Natural killer cell (primary cell): ENCODE measurements at regions not wholly inside any gene's neighbourhood (a gene's known extent, or its start where the extent isn't known, plus 50 kb on each side); places are given as distances from the start of the nearest gene placed in this dataset.

ENCODE experiments used
- ATAC-seq, 3 donors: fragments of 150-1000 bp in 2 of 3; fragments of 200-7000 bp in 1 of 3; cut with Tn5 transposase; 1 replicate in 1 of 3; 2 replicates in 2 of 3; pipeline ENCODE4 v1.10.0; 2021; ENCODE audit warnings: mild to moderate bottlenecking in 2 of 3, moderate library complexity in 2 of 3
- DNase-seq, 2 donors: peaks; one replicate each; pipeline versions ENCODE4 v3.0.0 to v3.0.0-alpha.2; 2013 to 2021; ENCODE audit warnings: mixed read lengths in 1 of 2
- H3K27ac ChIP-seq: one replicate; pipeline ENCODE4 v1.5.1; 2013; ENCODE audit warnings: mild to moderate bottlenecking, low read length
- H3K27me3 ChIP-seq: one replicate; pipeline ENCODE4 v1.6.1; 2013; ENCODE audit warnings: low read length; ENCODE audit not compliant: control insufficient read depth, insufficient read depth
- H3K36me3 ChIP-seq: one replicate; pipeline ENCODE4 v1.6.1; 2013; ENCODE audit warnings: low read length; ENCODE audit not compliant: control insufficient read depth, insufficient read depth
- H3K4me1 ChIP-seq: one replicate; pipeline ENCODE4 v1.6.1; 2013; ENCODE audit warnings: low read length; ENCODE audit not compliant: control insufficient read depth, insufficient read depth
- H3K4me3 ChIP-seq: one replicate; pipeline ENCODE4 v1.5.1; 2013; ENCODE audit warnings: low read length
- H3K9me3 ChIP-seq: one replicate; pipeline ENCODE4 v1.6.1; 2013; ENCODE audit warnings: low read length; ENCODE audit not compliant: control insufficient read depth, insufficient read depth
- H3K27ac Mint-ChIP-seq, 2 donors: one replicate each; pipeline ENCODE4 v1.8.0; 2022; ENCODE audit warnings: mild to moderate bottlenecking in 2 of 2, mixed read lengths in 2 of 2, moderate library complexity in 1 of 2
- H3K27me3 Mint-ChIP-seq, 2 donors: one replicate each; pipeline ENCODE4 v1.8.0; 2022; ENCODE audit warnings: low read depth in 2 of 2, mixed read lengths in 2 of 2
- H3K36me3 Mint-ChIP-seq: one replicate; pipeline ENCODE4 v1.8.0; 2022; ENCODE audit warnings: mixed read lengths
- H3K4me1 Mint-ChIP-seq, 2 donors: one replicate each; pipeline ENCODE4 v1.8.0; 2022; ENCODE audit warnings: mixed read lengths in 2 of 2
- H3K4me3 Mint-ChIP-seq: one replicate; pipeline ENCODE4 v1.8.0; 2022; ENCODE audit warnings: mild to moderate bottlenecking, moderate library complexity, mixed read lengths
- H3K9me3 Mint-ChIP-seq, 2 donors: one replicate each; pipeline ENCODE4 v1.8.0; 2022; ENCODE audit warnings: mixed read lengths in 2 of 2
- WGBS: methylation state at CpG from one replicate; pipeline ENCODE4 v1.1.7; 2013; ENCODE audit warnings: missing lambda C conversion rate; ENCODE audit not compliant: insufficient coverage; 5-methylcytosine and 5-hydroxymethylcytosine counted together
- intact Hi-C: fragments of 100-400 bp; cut with micrococcal nuclease; formaldehyde crosslinking; loops from one replicate; pipeline ENCODE4 v1.14.2; 2022
- TF ChIP-seq, protein P1 (sequence below): fragments of 200-600 bp; IDR thresholded peaks from one replicate; pipeline ENCODE4 v1.8.0; 2022; ENCODE audit warnings: antibody characterized with exemption

DNA sequence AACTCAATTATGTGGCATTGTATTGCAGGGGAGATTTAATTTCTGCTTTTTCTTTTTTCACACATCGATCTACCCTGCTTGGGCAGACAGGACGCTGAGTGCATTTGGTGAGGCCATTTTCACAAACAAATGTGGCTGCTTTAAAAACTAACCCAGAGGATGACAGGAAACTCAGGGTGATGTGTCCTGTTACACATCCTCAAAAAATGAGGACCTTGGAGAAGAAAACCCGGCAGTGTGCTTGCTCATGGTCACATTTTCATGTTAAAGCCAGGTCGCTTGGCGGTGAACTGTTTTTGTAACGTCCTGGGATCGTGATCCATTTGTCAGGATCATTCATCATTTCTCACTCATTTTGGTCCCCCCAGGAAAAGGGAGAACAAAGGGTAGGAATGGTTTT, 478.3 kb upstream of the ADAMTS16 start:
- no peak overlapping the region for H3K27ac Mint-ChIP-seq
- TF ChIP-seq, protein P1, sequence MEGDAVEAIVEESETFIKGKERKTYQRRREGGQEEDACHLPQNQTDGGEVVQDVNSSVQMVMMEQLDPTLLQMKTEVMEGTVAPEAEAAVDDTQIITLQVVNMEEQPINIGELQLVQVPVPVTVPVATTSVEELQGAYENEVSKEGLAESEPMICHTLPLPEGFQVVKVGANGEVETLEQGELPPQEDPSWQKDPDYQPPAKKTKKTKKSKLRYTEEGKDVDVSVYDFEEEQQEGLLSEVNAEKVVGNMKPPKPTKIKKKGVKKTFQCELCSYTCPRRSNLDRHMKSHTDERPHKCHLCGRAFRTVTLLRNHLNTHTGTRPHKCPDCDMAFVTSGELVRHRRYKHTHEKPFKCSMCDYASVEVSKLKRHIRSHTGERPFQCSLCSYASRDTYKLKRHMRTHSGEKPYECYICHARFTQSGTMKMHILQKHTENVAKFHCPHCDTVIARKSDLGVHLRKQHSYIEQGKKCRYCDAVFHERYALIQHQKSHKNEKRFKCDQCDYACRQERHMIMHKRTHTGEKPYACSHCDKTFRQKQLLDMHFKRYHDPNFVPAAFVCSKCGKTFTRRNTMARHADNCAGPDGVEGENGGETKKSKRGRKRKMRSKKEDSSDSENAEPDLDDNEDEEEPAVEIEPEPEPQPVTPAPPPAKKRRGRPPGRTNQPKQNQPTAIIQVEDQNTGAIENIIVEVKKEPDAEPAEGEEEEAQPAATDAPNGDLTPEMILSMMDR, result no peak
- intact Hi-C loops, result no loop called here
- H3K27ac ChIP-seq, result no peak overlapping the region
- DNase-seq, result no peak
- no peaks in the 10 kb centered on the region for H3K36me3 ChIP-seq
- no peaks in the 10 kb centered on the region for H3K4me1 ChIP-seq
- H3K27me3 ChIP-seq, result no peaks in the 10 kb centered on the region
- H3K36me3 Mint-ChIP-seq, result no peaks in the 10 kb centered on the region
- no peak overlapping the region for H3K4me3 Mint-ChIP-seq
- no peaks in the 10 kb centered on the region for H3K4me1 Mint-ChIP-seq
- WGBS, result 60% methylated on average over 7 of the region's 7 CpGs
- H3K27me3 Mint-ChIP-seq, result no peaks in the 10 kb centered on the region
- H3K4me3 ChIP-seq, result no peak overlapping the region
- H3K9me3 ChIP-seq, result peaks cover under 1% of the 10 kb centered on the region
- H3K9me3 Mint-ChIP-seq, result peaks cover 6 to 14% of the 10 kb centered on the region in 2 donors
- ATAC-seq, result no peak

DNA sequence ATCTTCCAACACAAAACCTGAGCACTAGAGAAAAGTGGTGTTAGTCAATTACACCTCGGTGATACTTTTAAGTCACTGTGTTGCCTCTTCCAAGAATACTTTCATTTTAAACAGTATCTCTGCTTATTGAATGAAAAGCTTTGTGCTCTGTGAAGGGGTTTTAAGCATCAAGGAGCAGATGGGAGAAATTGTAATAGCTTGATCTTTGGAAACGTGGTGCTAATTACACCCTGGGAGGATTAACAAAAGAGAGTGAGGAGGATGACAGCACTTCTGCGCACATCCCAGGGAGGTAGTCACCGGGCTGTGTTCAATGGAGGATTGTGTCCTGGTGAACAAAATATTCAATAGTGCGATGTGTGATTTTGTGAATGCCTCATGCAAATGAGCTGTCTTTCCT, 477.4 kb upstream of the ADAMTS16 start:
- intact Hi-C loops, result no loop called here
- WGBS, result 78% methylated on average over 4 of the region's 5 CpGs

GRCh38 chr5:4665911-4666310, 474.2 kb upstream of the ADAMTS16 start:
- TF ChIP-seq, protein P1, result no peak
- intact Hi-C loops, result no loop called here
- no peaks in the 10 kb centered on the region for H3K27me3 Mint-ChIP-seq
- H3K36me3 Mint-ChIP-seq, result no peaks in the 10 kb centered on the region
- DNase-seq, result no peak
- Histone ChIP-seq H3K36me3 (no peaks in the 10 kb centered on the region), H3K9me3 (peaks cover 3% of the 10 kb centered on the region), H3K4me3 (no peak overlapping the region), H3K4me1 (no peaks in the 10 kb centered on the region), H3K27me3 (no peaks in the 10 kb centered on the region), H3K27ac (no peak overlapping the region)
- H3K4me3 Mint-ChIP-seq, result no peak overlapping the region
- no peak overlapping the region for H3K27ac Mint-ChIP-seq
- WGBS, result 88% methylated on average over 1 of the region's 2 CpGs
- no peak for ATAC-seq
- H3K9me3 Mint-ChIP-seq, result peaks cover 5 to 8% of the 10 kb centered on the region in 2 donors
- no peaks in the 10 kb centered on the region for H3K4me1 Mint-ChIP-seq

More for the DNA sequence above, 477.4 kb upstream of the ADAMTS16 start:
- no peak overlapping the region for H3K27ac Mint-ChIP-seq
- no peaks in the 10 kb centered on the region for H3K9me3 ChIP-seq
- H3K4me1 ChIP-seq, result no peaks in the 10 kb centered on the region
- no peaks in the 10 kb centered on the region for H3K27me3 Mint-ChIP-seq
- no peaks in the 10 kb centered on the region for H3K27me3 ChIP-seq
- H3K36me3 Mint-ChIP-seq, result no peaks in the 10 kb centered on the region
- H3K4me3 Mint-ChIP-seq, result no peak overlapping the region
- no peak for ATAC-seq
- peaks cover 9 to 14% of the 10 kb centered on the region in 2 donors for H3K9me3 Mint-ChIP-seq
- no peak overlapping the region for H3K4me3 ChIP-seq
- DNase-seq, result no peak
- H3K4me1 Mint-ChIP-seq, result no peaks in the 10 kb centered on the region
- no peak overlapping the region for H3K27ac ChIP-seq
- TF ChIP-seq, protein P1, result no peak
- no peaks in the 10 kb centered on the region for H3K36me3 ChIP-seq

DNA sequence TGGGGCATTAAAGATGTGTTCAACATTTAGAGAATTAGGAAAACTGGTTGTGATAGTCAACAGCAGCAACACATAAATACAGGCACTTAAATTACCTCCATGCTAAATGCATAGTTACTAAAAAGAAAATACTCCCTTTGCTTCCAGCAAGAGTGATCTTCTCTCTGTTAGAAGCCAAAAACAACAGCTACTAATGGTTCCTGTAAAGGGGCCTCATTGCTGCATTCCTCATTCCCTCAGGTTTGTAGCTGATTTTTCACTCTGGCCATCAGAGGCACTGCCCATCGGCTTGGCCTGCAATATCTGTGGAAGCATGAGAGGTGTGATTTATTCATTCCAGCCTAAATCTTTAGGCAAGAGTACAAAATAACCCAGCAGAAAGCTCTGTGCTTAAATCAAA, 466.0 kb upstream of the ADAMTS16 start:
- intact Hi-C loops, result no loop called here
- H3K4me1 ChIP-seq, result no peaks in the 10 kb centered on the region
- H3K4me3 ChIP-seq, result no peak overlapping the region
- H3K9me3 ChIP-seq, result peaks cover 3% of the 10 kb centered on the region
- no peaks in the 10 kb centered on the region for H3K27me3 Mint-ChIP-seq
- no peak for DNase-seq
- no peak for ATAC-seq
- H3K36me3 Mint-ChIP-seq, result no peaks in the 10 kb centered on the region
- H3K27ac ChIP-seq, result no peak overlapping the region
- WGBS, result 89% methylated on average over 1 of the region's 1 CpG
- TF ChIP-seq, protein P1, result no peak
- no peaks in the 10 kb centered on the region for H3K36me3 ChIP-seq
- H3K4me3 Mint-ChIP-seq, result no peak overlapping the region
- H3K4me1 Mint-ChIP-seq, result no peaks in the 10 kb centered on the region
- H3K27me3 ChIP-seq, result no peaks in the 10 kb centered on the region
- H3K27ac Mint-ChIP-seq, result no peak overlapping the region
- peaks cover 0 to 17% of the 10 kb centered on the region in 2 donors for H3K9me3 Mint-ChIP-seq
